ENCODE measurements at regions not wholly inside any gene's neighbourhood (a gene's known extent, or its start where the extent isn't known, plus 50 kb on each side); places are given as distances from the start of the nearest gene placed in this dataset.

DNA sequence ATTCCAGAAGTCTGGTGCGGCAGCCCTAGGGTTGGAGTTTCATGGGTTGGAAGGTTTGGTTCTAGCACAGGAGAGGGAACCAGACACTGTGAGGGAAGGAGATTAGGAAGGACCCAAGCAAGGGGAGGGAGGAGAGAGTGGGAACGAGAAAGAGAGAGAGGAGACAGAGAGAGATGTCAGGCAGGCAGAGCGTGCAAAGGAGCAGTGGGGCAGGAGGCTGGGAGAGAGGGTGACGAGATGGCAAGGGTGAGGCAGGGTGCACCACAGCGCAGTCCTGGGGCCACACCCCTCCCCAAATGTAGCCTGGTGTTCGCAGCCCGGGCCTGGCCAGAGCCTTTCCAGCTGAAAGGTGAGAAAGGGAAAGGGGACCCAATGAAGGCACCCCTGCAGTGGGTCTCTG, 162.9 kb upstream of the TLE3 start:
- Histone ChIP-seq H3K4me3 (no peak overlapping the region), H3K27ac (no peak overlapping the region)
- no peak for DNase-seq (ENCODE audit: low spot score)
- TF ChIP-seq, protein P1, sequence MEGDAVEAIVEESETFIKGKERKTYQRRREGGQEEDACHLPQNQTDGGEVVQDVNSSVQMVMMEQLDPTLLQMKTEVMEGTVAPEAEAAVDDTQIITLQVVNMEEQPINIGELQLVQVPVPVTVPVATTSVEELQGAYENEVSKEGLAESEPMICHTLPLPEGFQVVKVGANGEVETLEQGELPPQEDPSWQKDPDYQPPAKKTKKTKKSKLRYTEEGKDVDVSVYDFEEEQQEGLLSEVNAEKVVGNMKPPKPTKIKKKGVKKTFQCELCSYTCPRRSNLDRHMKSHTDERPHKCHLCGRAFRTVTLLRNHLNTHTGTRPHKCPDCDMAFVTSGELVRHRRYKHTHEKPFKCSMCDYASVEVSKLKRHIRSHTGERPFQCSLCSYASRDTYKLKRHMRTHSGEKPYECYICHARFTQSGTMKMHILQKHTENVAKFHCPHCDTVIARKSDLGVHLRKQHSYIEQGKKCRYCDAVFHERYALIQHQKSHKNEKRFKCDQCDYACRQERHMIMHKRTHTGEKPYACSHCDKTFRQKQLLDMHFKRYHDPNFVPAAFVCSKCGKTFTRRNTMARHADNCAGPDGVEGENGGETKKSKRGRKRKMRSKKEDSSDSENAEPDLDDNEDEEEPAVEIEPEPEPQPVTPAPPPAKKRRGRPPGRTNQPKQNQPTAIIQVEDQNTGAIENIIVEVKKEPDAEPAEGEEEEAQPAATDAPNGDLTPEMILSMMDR (IDR thresholded peaks at IDR 0.05): no peak

DNA sequence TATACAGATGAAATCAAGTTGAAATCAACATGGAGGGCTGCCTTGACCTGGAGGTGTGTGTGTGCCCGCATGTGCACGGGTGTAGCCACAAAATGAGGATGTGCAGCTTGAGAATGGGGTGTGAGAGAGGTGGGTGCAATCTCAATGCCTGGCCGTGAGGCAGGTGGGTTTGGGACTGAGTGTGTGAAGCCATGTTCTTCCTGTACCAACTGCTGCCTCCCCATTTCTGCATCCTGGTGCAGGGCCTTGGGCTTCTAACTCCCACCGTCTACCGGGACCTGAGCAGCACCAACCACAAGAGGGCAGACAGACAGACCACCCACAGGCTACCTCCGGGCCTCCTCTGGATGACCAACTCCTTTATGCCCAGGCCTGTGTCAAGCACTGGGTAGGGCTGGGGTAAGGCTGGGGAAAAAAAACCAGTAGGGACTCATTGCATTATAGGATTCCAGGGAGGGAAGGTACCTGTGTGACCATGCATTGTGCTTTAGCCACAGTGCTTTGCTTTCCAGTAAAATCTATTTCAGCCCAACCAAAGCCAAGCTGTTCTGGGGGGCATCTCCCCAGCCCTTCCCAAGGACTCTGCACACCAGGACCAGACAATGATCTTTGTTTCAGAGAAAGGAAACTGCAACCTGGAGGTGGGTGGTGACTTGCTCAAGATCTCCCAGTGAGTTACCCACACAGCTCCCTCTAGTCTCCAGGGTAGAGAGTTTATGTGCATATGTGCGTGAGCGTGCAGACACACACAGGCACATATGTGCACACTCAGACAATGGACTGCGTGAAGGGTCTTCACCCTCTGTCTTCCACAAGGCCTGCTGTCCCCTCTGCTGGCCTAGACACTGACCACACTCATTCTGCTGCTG, 162.2 kb upstream of the TLE3 start:
- no peak for DNase-seq (ENCODE audit: low spot score)
- TF ChIP-seq, protein P1 (IDR thresholded peaks at IDR 0.05): no peak
- H3K27ac ChIP-seq: no peak overlapping the region
- no peak overlapping the region for H3K4me3 ChIP-seq

DNA sequence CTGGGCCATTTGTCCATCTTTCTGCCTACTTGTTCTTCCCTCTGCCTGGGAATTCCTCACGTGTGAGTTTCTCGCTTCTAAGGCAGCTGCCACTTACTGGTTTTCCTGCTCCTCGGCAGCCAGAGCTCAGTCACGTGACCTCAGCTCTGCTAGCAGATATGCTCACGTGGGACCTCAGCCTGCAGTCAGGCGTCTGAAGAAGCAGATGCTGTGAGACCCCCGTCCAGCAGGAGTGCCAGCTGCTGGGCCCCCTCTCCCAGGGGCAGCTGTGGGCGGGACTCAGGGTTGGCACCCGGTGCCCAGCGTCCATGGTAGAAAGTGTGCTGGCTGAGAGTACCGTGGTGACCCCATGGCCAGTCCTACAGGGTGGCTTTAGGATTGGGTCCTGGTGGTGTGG, 161.3 kb upstream of the TLE3 start:
- H3K4me3 ChIP-seq: peak overlapping the region; percentile 8
- TF ChIP-seq, protein P1 (IDR thresholded peaks at IDR 0.05): no peak
- no peak for DNase-seq (ENCODE audit: low spot score)
- no peak overlapping the region for H3K27ac ChIP-seq

DNA sequence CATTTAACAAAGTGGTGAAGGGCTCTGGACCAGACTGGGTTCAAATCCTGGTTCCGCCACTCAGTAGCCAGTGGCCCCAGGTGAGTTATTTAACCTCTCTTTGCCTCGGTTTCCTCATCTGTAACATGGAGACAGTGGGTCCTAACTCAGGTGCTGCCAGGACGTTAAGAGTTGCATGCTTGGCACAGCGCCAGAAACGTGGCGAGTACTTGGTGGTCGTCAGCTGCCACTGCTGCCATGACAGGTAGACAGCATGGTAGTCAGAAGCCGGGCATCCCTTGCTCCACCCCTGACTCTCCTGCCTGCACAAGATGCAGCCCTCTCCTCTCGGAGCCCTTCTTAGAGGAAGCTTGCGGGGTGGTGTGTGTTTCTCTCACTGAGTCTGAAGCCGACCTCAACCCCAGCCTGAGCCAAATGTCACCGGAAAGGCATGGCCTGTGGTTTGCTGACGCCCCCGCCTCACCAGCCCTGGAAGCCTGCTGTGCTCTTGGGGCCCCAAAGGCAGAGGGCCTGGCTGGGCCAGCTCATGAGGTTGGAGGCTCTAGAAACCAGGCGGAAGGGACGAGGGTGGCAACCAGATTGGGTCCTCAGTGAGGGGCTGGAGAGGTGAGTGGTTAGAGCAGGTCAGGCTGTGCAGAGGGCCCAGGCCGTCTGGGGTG, 160.8 kb upstream of the TLE3 start:
- DNase-seq (ENCODE audit: low spot score): no peak
- no peak overlapping the region for H3K27ac ChIP-seq
- peak overlapping the region; percentile 8 for H3K4me3 ChIP-seq
- TF ChIP-seq, protein P1 (IDR thresholded peaks at IDR 0.05): no peak

DNA sequence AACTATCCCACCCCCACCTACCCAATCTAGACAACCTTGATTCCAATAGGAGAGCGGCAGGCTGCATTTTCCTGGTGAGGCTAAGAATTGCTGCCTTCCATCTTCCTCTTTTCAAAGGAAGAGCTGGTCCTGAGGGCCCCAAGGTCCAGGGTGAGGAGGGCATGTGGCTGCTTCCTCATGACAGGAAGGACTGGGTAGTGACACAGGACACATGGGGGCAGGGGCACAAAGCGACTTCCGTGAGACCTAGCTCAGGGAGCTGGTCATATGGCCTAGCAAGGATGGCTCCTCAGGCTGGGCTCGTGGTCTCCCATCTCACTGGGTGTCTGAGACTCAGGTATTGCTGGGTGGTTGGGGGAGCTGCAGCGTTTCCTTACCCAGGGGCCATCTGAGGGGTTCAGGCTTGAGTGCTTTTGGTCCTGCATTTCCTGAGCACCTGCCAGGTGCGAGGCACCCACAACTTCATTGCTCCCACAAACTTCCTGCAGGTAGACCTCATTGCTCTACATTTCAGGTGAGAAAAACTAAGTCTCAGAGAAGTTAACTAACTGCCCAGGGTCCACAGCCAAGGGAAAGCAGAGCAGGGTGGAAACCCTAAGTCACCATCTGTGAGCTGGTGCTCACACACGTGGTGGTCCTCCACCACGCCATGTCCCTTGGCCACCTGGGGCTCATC, 160.0 kb upstream of the TLE3 start:
- Histone ChIP-seq H3K4me3 (no peak overlapping the region), H3K27ac (no peak overlapping the region)
- TF ChIP-seq, protein P1 (IDR thresholded peaks at IDR 0.05): no peak
- no peak for DNase-seq (ENCODE audit: low spot score)

DNA sequence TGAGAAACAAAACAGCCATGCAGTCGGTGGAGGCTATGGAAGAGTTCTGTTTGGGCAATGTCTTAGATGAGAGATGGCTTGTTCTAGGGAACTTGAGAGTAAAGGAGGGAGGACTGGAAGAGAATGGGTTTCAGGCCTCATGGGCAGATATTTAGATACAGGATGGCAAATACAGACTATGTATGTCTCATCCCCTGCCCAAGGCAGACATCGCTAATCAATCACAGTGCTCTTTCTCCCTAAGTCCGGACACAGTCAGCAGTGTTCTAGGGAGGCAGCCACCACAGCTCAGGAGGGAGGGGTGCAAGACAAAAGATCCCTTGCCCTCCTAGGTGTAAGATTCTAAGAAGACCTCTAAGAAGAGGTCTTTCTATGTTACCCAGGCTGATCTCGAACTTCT, 159.3 kb upstream of the TLE3 start:
- no peak overlapping the region for H3K27ac ChIP-seq
- DNase-seq (ENCODE audit: low spot score): no peak
- TF ChIP-seq, protein P1 (IDR thresholded peaks at IDR 0.05): no peak
- no peak overlapping the region for H3K4me3 ChIP-seq

Measured in coronary artery (tissue), 2 donors.